Left lung (tissue), 4 donors: ENCODE measurements at regions not wholly inside any gene's neighbourhood (a gene's known extent, or its start where the extent isn't known, plus 50 kb on each side); places are given as distances from the start of the nearest gene placed in this dataset.

ENCODE experiments used
- ATAC-seq: fragments of 200-7000 bp; cut with Tn5 transposase; one replicate; pipeline ENCODE4 v1.9.1; 2020; ENCODE audit warnings: moderate library complexity
- DNase-seq, 4 donors: peaks; one replicate each; pipeline ENCODE4 v3.0.0-alpha.2; 2013 to 2020
- H3K27ac ChIP-seq, 2 donors: fragments of 200-600 bp; sonication (generic) in 1 of 2; one replicate each; pipeline versions ENCODE4 v1.5.0 to v1.8.0; 2020 to 2021
- H3K27me3 ChIP-seq, 2 donors: fragments of 200-600 bp; sonication (generic) in 1 of 2; one replicate each; pipeline versions ENCODE4 v1.5.0 to v1.8.0; 2020 to 2021
- H3K36me3 ChIP-seq, 2 donors: fragments of 200-600 bp; sonication (generic) in 1 of 2; one replicate each; pipeline versions ENCODE4 v1.5.0 to v1.8.0; 2020 to 2021
- H3K4me1 ChIP-seq, 2 donors: fragments of 200-600 bp; one replicate each; pipeline ENCODE4 v1.8.0; 2021
- H3K4me3 ChIP-seq, 2 donors: fragments of 200-600 bp; sonication (generic) in 1 of 2; one replicate each; pipeline versions ENCODE4 v1.5.0 to v1.8.0; 2020 to 2021; ENCODE audit warnings: mild to moderate bottlenecking in 1 of 2
- H3K9me3 ChIP-seq, 2 donors: fragments of 200-600 bp; sonication (generic) in 1 of 2; one replicate each; pipeline versions ENCODE4 v1.5.0 to v1.8.0; 2020 to 2021
- CTCF ChIP-seq, 2 donors: fragments of 200-600 bp; sonication (generic) in 1 of 2; IDR thresholded peaks; one replicate each; pipeline versions ENCODE4 v1.5.0 to v1.8.0; 2021; ENCODE audit warnings: antibody characterized with exemption in 2 of 2
- intact Hi-C, 2 donors: fragments of 100-400 bp; cut with DNase I; formaldehyde crosslinking; loops; one replicate each; pipeline versions ENCODE4 v1.11.2 to v1.14.2; 2022
- donor health status: DM: no; HTN: yes; CAD: no.
- donor health status: DM: no; HTN: no; CAD: no.

- no peak for TF ChIP-seq CTCF (IDR thresholded peaks at IDR 0.05)
- no peaks in the 10 kb centered on the region for H3K27me3 ChIP-seq
- DNase-seq (peak in 1 of 4 donors; percentile 38), ATAC-seq (peak; percentile 97)
- no peak overlapping the region for H3K27ac ChIP-seq
- H3K9me3 ChIP-seq, result no peaks in the 10 kb centered on the region
- intact Hi-C loops, result no loop called here
- H3K4me3 ChIP-seq, result no peak overlapping the region
- no peaks in the 10 kb centered on the region for H3K4me1 ChIP-seq
- H3K36me3 ChIP-seq, result no peaks in the 10 kb centered on the region
Observed at GRCh38 chr20:60528141-60528540, 569.9 kb downstream of the CDH26 start.

GRCh38 chr20:60529149-60529548 is 570.9 kb downstream of the CDH26 start:
- no peaks in the 10 kb centered on the region for H3K27me3 ChIP-seq
- H3K36me3 ChIP-seq, result no peaks in the 10 kb centered on the region
- H3K4me3 ChIP-seq, result no peak overlapping the region
- DNase-seq (no peak), ATAC-seq (no peak)
- no peaks in the 10 kb centered on the region for H3K9me3 ChIP-seq
- no peak for TF ChIP-seq CTCF (IDR thresholded peaks at IDR 0.05)
- no peaks in the 10 kb centered on the region for H3K4me1 ChIP-seq
- H3K27ac ChIP-seq, result no peak overlapping the region
- intact Hi-C loops, result no loop called here

- Histone ChIP-seq H3K4me3 (no peak overlapping the region), H3K4me1 (no peaks in the 10 kb centered on the region), H3K27ac (no peak overlapping the region), H3K36me3 (no peaks in the 10 kb centered on the region), H3K27me3 (no peaks in the 10 kb centered on the region), H3K9me3 (no peaks in the 10 kb centered on the region)
- TF ChIP-seq CTCF (IDR thresholded peaks at IDR 0.05), result no peak
- DNase-seq, result no peak
- ATAC-seq, result no peak
- intact Hi-C loops, result no loop called here
Observed at GRCh38 chr20:60535211-60535610, 577.0 kb downstream of the CDH26 start.

DNA sequence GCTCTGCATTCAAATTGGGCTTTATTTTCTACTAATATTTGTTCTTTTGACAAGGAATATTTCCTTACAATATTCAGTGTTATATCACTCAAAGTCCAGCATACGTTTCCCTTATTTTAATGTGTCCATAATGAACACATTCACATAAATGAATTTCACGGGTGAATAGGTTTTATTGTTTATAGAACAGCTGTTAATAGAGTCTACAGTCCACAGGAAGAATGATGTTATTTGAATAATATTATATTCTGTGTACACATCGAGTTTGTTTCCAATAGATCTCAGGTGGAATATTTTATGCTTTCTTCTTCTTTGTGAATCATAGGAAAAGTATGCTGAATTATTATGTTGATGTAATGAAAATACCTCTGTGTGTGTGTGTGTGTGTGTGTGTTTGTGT is 582.4 kb downstream of the CDH26 start:
- Histone ChIP-seq H3K4me3 (no peak overlapping the region), H3K9me3 (no peaks in the 10 kb centered on the region), H3K27ac (no peak overlapping the region), H3K27me3 (no peaks in the 10 kb centered on the region), H3K4me1 (no peaks in the 10 kb centered on the region), H3K36me3 (no peaks in the 10 kb centered on the region)
- intact Hi-C loops, result no loop called here
- no peak for TF ChIP-seq CTCF (IDR thresholded peaks at IDR 0.05)
- no peak for ATAC-seq
- no peak for DNase-seq

- DNase-seq, result no peak
- H3K4me3 ChIP-seq, result no peak overlapping the region
- ATAC-seq, result no peak
- H3K9me3 ChIP-seq, result no peaks in the 10 kb centered on the region
- H3K36me3 ChIP-seq, result no peaks in the 10 kb centered on the region
- H3K27me3 ChIP-seq, result no peaks in the 10 kb centered on the region
- no peak for TF ChIP-seq CTCF (IDR thresholded peaks at IDR 0.05)
- intact Hi-C loops, result no loop called here
- no peak overlapping the region for H3K27ac ChIP-seq
- H3K4me1 ChIP-seq, result no peaks in the 10 kb centered on the region
Observed at GRCh38 chr20:60541991-60542390, 583.8 kb downstream of the CDH26 start.
